Activated CD4-positive, alpha-beta T cell treated with anti-CD3 and anti-CD28 coated beads, Interleukin-2, amount 10 ng/mL, durations not matched to agents 24 days and 14 days (primary cell): ENCODE measurements at regions not wholly inside any gene's neighbourhood (a gene's known extent, or its start where the extent isn't known, plus 50 kb on each side); places are given as distances from the start of the nearest gene placed in this dataset.

Experiments used
- DNase-seq: peaks from one replicate; pipeline ENCODE4 v3.0.0; 2022
- H3K27ac Mint-ChIP-seq: one replicate; pipeline ENCODE4 v1.8.0; 2022; ENCODE audit warnings: mild to moderate bottlenecking, mixed read lengths
- H3K27me3 Mint-ChIP-seq: one replicate; pipeline ENCODE4 v1.8.0; 2022; ENCODE audit warnings: mixed read lengths
- H3K36me3 Mint-ChIP-seq: one replicate; pipeline ENCODE4 v1.8.0; 2022; ENCODE audit warnings: low read depth, mild to moderate bottlenecking, mixed read lengths
- H3K4me1 Mint-ChIP-seq: one replicate; pipeline ENCODE4 v1.8.0; 2021; ENCODE audit warnings: mixed read lengths
- H3K4me3 Mint-ChIP-seq: one replicate; pipeline ENCODE4 v1.8.0; 2022; ENCODE audit warnings: mild to moderate bottlenecking, moderate library complexity, mixed read lengths
- H3K9me3 Mint-ChIP-seq: one replicate; pipeline ENCODE4 v1.8.0; 2021; ENCODE audit warnings: mixed read lengths
- intact Hi-C: fragments of 100-400 bp; cut with micrococcal nuclease; formaldehyde crosslinking; loops from one replicate; pipeline ENCODE4 v1.15.1; 2023

- Mint-ChIP-seq H3K27me3 (peaks cover 31% of the 10 kb centered on the region), H3K27ac (no peak overlapping the region), H3K9me3 (no peaks in the 10 kb centered on the region), H3K4me3 (no peak overlapping the region), H3K4me1 (no peaks in the 10 kb centered on the region), H3K36me3 (no peaks in the 10 kb centered on the region)
- intact Hi-C loops: no loop called here
- no peak for DNase-seq
These were observed 51.7 kb downstream of the FAM50B start for GRCh38 chr6:3900744-3901336.

GRCh38 chr6:3902871-3903648 is 53.9 kb downstream of the FAM50B start:
- H3K4me3 Mint-ChIP-seq: no peak overlapping the region
- no peaks in the 10 kb centered on the region for H3K36me3 Mint-ChIP-seq
- H3K4me1 Mint-ChIP-seq: no peaks in the 10 kb centered on the region
- no peak overlapping the region for H3K27ac Mint-ChIP-seq
- peaks cover 47% of the 10 kb centered on the region for H3K27me3 Mint-ChIP-seq
- H3K9me3 Mint-ChIP-seq: no peaks in the 10 kb centered on the region
- intact Hi-C loops: no loop called here
- DNase-seq: no peak

GRCh38 chr6:3904518-3904917 is 55.3 kb downstream of the FAM50B start:
- Mint-ChIP-seq H3K4me3 (no peak overlapping the region), H3K4me1 (no peaks in the 10 kb centered on the region), H3K27me3 (peaks cover 44% of the 10 kb centered on the region), H3K27ac (no peak overlapping the region), H3K36me3 (no peaks in the 10 kb centered on the region), H3K9me3 (no peaks in the 10 kb centered on the region)
- DNase-seq: no peak
- intact Hi-C loops: no loop called here

- Mint-ChIP-seq H3K27me3 (peaks cover 49% of the 10 kb centered on the region), H3K9me3 (no peaks in the 10 kb centered on the region), H3K36me3 (no peaks in the 10 kb centered on the region), H3K4me3 (no peak overlapping the region), H3K27ac (no peak overlapping the region), H3K4me1 (no peaks in the 10 kb centered on the region)
- no peak for DNase-seq
- intact Hi-C loops: no loop called here
These were observed 57.0 kb downstream of the FAM50B start for GRCh38 chr6:3905945-3906845.

- no peak for DNase-seq
- H3K4me3 Mint-ChIP-seq: no peak overlapping the region
- H3K9me3 Mint-ChIP-seq: no peaks in the 10 kb centered on the region
- intact Hi-C loops: no loop called here
- H3K27ac Mint-ChIP-seq: no peak overlapping the region
- peaks cover 53% of the 10 kb centered on the region for H3K27me3 Mint-ChIP-seq
- H3K4me1 Mint-ChIP-seq: no peaks in the 10 kb centered on the region
- H3K36me3 Mint-ChIP-seq: no peaks in the 10 kb centered on the region
These were observed 57.6 kb downstream of the FAM50B start for GRCh38 chr6:3906846-3907151.

GRCh38 chr6:3908223-3908622 is 59.0 kb downstream of the FAM50B start:
- intact Hi-C loops: no loop called here
- Mint-ChIP-seq H3K9me3 (no peaks in the 10 kb centered on the region), H3K36me3 (no peaks in the 10 kb centered on the region), H3K27me3 (peaks cover 64% of the 10 kb centered on the region), H3K4me3 (no peak overlapping the region), H3K27ac (no peak overlapping the region), H3K4me1 (peaks cover under 1% of the 10 kb centered on the region)
- no peak for DNase-seq

- Mint-ChIP-seq H3K4me3 (no peak overlapping the region), H3K36me3 (no peaks in the 10 kb centered on the region), H3K27ac (no peak overlapping the region), H3K27me3 (peaks cover 65% of the 10 kb centered on the region), H3K4me1 (peaks cover 3% of the 10 kb centered on the region), H3K9me3 (no peaks in the 10 kb centered on the region)
- DNase-seq: no peak
- intact Hi-C loops: no loop called here
These were observed 59.8 kb downstream of the FAM50B start for GRCh38 chr6:3908961-3909360.

GRCh38 chr6:3910106-3910663 is 61.0 kb downstream of the FAM50B start:
- H3K27me3 Mint-ChIP-seq: peaks cover 65% of the 10 kb centered on the region

GRCh38 chr6:3911130-3911529 is 62.0 kb downstream of the FAM50B start:
- no peak for DNase-seq
- Mint-ChIP-seq H3K9me3 (no peaks in the 10 kb centered on the region), H3K4me3 (no peak overlapping the region), H3K27ac (no peak overlapping the region), H3K36me3 (peaks cover 2% of the 10 kb centered on the region), H3K4me1 (peaks cover 22% of the 10 kb centered on the region), H3K27me3 (peaks cover 64% of the 10 kb centered on the region)
- intact Hi-C loops: loop anchor here (10.0 kb wide), 2 partner anchors 46 to 94 kb away; no protein-coding TSS in a partner anchor

More at GRCh38 chr6:3910106-3910663, 61.0 kb downstream of the FAM50B start:
- Mint-ChIP-seq H3K27ac (no peak overlapping the region), H3K36me3 (no peaks in the 10 kb centered on the region), H3K4me3 (no peak overlapping the region), H3K4me1 (peaks cover 13% of the 10 kb centered on the region), H3K9me3 (no peaks in the 10 kb centered on the region)
- no peak for DNase-seq
- intact Hi-C loops: loop anchor here (10.0 kb wide), 2 partner anchors 45 to 95 kb away; no protein-coding TSS in a partner anchor

- intact Hi-C loops: loop anchor here (10.0 kb wide), 2 partner anchors 47 to 93 kb away; no protein-coding TSS in a partner anchor
- no peak overlapping the region for H3K4me3 Mint-ChIP-seq
- peaks cover 2% of the 10 kb centered on the region for H3K36me3 Mint-ChIP-seq
- H3K4me1 Mint-ChIP-seq: peaks cover 25% of the 10 kb centered on the region
- DNase-seq: no peak
- H3K9me3 Mint-ChIP-seq: no peaks in the 10 kb centered on the region
- no peak overlapping the region for H3K27ac Mint-ChIP-seq
- peaks cover 57% of the 10 kb centered on the region for H3K27me3 Mint-ChIP-seq
These were observed 62.6 kb downstream of the FAM50B start for GRCh38 chr6:3911614-3912336.

GRCh38 chr6:3912361-3913076 is 63.3 kb downstream of the FAM50B start:
- no peak for DNase-seq
- intact Hi-C loops: loop anchor here (10.0 kb wide), 2 partner anchors 48 to 92 kb away; no protein-coding TSS in a partner anchor
- Mint-ChIP-seq H3K36me3 (peaks cover 2% of the 10 kb centered on the region), H3K9me3 (peaks cover 3% of the 10 kb centered on the region), H3K4me1 (peaks cover 28% of the 10 kb centered on the region), H3K27ac (no peak overlapping the region), H3K4me3 (no peak overlapping the region), H3K27me3 (peaks cover 57% of the 10 kb centered on the region)

- Mint-ChIP-seq H3K27me3 (peaks cover 54% of the 10 kb centered on the region), H3K4me1 (peaks cover 28% of the 10 kb centered on the region), H3K9me3 (peaks cover 3% of the 10 kb centered on the region), H3K36me3 (peaks cover 2% of the 10 kb centered on the region), H3K27ac (no peak overlapping the region), H3K4me3 (no peak overlapping the region)
- no peak for DNase-seq
- intact Hi-C loops: loop anchor here (10.0 kb wide), 2 partner anchors 49 to 91 kb away; no protein-coding TSS in a partner anchor
These were observed 64.1 kb downstream of the FAM50B start for GRCh38 chr6:3913077-3913957.
